ENCODE measurements at regions not wholly inside any gene's neighbourhood (a gene's known extent, or its start where the extent isn't known, plus 50 kb on each side); places are given as distances from the start of the nearest gene placed in this dataset.

DNA sequence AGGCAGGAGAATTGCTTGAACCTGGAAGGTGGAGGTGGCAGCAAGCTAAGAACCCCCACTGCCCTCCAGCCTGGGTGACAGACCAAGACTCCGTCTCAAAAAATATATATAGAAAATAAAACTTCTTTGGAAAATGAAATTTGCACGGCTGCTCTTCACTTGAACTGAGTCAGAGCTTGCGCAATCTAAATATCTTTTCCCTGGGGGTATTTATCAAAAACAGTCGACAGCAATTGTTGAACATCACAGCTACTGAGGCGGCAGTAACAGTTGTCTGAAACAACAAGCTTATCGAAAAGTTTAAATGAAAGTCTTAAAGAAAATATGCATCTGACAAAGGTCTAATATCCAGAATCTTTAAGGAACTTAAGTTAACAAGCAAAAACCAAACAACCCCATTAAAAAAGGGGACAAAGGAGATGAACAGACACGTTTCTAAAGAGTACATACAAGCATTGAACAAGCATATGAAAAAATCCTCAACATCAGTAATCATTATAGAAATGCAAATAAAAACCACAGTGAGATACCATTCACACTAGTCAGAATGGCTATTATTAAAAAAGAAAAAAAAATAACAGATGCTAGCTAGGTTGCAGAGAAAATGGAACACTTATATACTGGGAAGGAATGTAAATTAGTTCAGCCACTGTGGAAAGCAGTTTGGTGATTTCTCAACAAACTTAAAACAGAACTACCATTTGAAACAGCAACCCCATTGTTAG is 153.6 kb upstream of the CDH9 start:
- Histone ChIP-seq H3K36me3 (replicated peaks; ENCODE audit: low read depth, low read length) (no peaks in the 10 kb centered on the region), H3K79me2 (ENCODE audit: low read length) (no peaks in the 10 kb centered on the region), H3K4me1 (ENCODE audit: low read length) (no peaks in the 10 kb centered on the region), H3K9me3 (ENCODE audit: insufficient read depth, low read length) (no peaks in the 10 kb centered on the region), H3K27ac (ENCODE audit: low read length) (no peak overlapping the region), H3K27me3 (ENCODE audit: low read depth, low read length) (no peaks in the 10 kb centered on the region), H3K4me2 (ENCODE audit: low read length) (no peak overlapping the region), H3K4me3 (ENCODE audit: low read length) (no peak overlapping the region), H4K20me1 (ENCODE audit: insufficient read depth, low read length) (no peaks in the 10 kb centered on the region), H3K9ac (ENCODE audit: low read length) (no peak overlapping the region), H2AFZ (ENCODE audit: low read depth, low read length) (no peak overlapping the region)
- no peak for TF ChIP-seq EZH2phosphoT487 (IDR thresholded peaks at IDR 0.05; ENCODE audit: low read depth)
- TF ChIP-seq, protein P1, sequence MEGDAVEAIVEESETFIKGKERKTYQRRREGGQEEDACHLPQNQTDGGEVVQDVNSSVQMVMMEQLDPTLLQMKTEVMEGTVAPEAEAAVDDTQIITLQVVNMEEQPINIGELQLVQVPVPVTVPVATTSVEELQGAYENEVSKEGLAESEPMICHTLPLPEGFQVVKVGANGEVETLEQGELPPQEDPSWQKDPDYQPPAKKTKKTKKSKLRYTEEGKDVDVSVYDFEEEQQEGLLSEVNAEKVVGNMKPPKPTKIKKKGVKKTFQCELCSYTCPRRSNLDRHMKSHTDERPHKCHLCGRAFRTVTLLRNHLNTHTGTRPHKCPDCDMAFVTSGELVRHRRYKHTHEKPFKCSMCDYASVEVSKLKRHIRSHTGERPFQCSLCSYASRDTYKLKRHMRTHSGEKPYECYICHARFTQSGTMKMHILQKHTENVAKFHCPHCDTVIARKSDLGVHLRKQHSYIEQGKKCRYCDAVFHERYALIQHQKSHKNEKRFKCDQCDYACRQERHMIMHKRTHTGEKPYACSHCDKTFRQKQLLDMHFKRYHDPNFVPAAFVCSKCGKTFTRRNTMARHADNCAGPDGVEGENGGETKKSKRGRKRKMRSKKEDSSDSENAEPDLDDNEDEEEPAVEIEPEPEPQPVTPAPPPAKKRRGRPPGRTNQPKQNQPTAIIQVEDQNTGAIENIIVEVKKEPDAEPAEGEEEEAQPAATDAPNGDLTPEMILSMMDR (IDR thresholded peaks at IDR 0.05; ENCODE audit: low read depth, low read length), result no peak

DNA sequence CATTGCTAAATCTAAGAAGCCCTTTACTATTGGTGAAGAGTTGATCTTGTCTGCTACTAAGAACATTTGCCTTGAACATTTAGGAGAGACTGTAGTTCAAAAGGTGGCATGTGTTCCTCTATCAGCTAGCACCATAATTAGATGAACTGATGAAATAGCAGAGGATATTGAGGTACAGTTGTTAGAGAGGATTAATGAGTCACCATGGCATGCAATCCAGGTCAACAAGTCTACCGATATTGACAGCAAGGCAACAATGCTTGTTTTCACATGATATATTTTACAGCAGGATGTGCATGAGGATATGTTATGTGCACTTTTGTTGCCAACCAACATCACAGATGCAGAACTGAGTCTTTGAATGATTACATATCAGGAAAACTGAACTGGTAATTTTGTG is 134.3 kb upstream of the CDH9 start:
- no peaks in the 10 kb centered on the region for H3K9me3 ChIP-seq (ENCODE audit: insufficient read depth, low read length)
- no peak overlapping the region for H3K27ac ChIP-seq (ENCODE audit: low read length)
- H3K36me3 ChIP-seq (replicated peaks; ENCODE audit: low read depth, low read length), result no peaks in the 10 kb centered on the region
- no peaks in the 10 kb centered on the region for H3K4me1 ChIP-seq (ENCODE audit: low read length)
- H3K27me3 ChIP-seq (ENCODE audit: low read depth, low read length), result no peaks in the 10 kb centered on the region
- H4K20me1 ChIP-seq (ENCODE audit: insufficient read depth, low read length), result no peaks in the 10 kb centered on the region
- H2AFZ ChIP-seq (ENCODE audit: low read depth, low read length), result no peak overlapping the region
- H3K9ac ChIP-seq (ENCODE audit: low read length), result no peak overlapping the region
- no peaks in the 10 kb centered on the region for H3K79me2 ChIP-seq (ENCODE audit: low read length)
- H3K4me3 ChIP-seq (ENCODE audit: low read length), result no peak overlapping the region
- H3K4me2 ChIP-seq (ENCODE audit: low read length), result no peak overlapping the region
- TF ChIP-seq, protein P1 (IDR thresholded peaks at IDR 0.05; ENCODE audit: low read depth, low read length), result no peak
- TF ChIP-seq EZH2phosphoT487 (IDR thresholded peaks at IDR 0.05; ENCODE audit: low read depth), result no peak

DNA sequence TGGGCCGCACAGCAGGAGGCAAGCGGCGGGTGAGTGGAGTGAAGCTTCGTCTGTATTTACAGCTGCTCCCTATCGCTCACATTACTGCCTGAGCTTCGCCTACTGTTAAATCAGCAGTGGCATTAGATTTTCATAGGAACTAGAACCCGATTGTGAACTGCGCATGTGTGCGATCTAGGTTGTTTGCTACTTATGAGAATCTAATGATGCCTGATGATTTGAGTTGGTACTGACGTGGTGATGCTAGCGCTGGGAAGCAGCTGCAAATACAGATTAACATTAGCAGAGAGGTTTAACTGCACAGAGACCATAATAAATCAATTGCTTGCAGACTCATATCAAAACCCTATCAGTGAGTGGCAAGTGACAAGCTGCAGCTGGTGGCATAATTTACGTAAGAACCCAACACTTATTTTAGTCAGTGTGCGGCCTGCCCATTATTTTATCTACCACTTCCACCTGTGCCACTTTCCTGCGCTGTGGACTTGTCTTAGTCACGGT is 133.4 kb upstream of the CDH9 start:
- H3K36me3 ChIP-seq (replicated peaks; ENCODE audit: low read depth, low read length), result no peaks in the 10 kb centered on the region
- no peak overlapping the region for H3K4me3 ChIP-seq (ENCODE audit: low read length)
- no peak overlapping the region for H3K4me2 ChIP-seq (ENCODE audit: low read length)
- H3K9me3 ChIP-seq (ENCODE audit: insufficient read depth, low read length), result no peaks in the 10 kb centered on the region
- H4K20me1 ChIP-seq (ENCODE audit: insufficient read depth, low read length), result no peaks in the 10 kb centered on the region
- H3K27ac ChIP-seq (ENCODE audit: low read length), result no peak overlapping the region
- H2AFZ ChIP-seq (ENCODE audit: low read depth, low read length), result no peak overlapping the region
- TF ChIP-seq, protein P1 (IDR thresholded peaks at IDR 0.05; ENCODE audit: low read depth, low read length), result no peak
- TF ChIP-seq EZH2phosphoT487 (IDR thresholded peaks at IDR 0.05; ENCODE audit: low read depth), result no peak
- H3K4me1 ChIP-seq (ENCODE audit: low read length), result no peaks in the 10 kb centered on the region
- H3K27me3 ChIP-seq (ENCODE audit: low read depth, low read length), result no peaks in the 10 kb centered on the region
- H3K9ac ChIP-seq (ENCODE audit: low read length), result no peak overlapping the region
- no peaks in the 10 kb centered on the region for H3K79me2 ChIP-seq (ENCODE audit: low read length)

DNA sequence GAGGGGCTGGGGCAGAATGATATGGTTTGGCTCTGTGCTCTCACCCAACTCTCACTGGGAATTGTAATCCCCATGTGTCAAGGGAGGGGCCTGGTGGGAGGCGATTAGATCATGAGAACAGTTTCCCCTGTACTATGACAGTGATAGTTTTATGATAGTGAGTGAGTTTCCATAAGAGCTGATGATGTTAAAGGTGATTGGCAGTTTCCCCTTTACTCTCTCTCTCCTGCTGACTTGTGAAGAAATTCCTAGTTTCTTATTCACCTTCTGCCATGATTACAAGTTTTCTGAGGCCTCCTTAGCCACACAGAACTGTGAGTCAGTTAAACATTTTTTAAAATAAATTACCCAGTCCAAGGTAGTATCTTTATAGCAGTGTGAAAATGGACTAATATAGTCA is 120.4 kb upstream of the CDH9 start:
- Histone ChIP-seq H3K9me3 (ENCODE audit: insufficient read depth, low read length) (no peaks in the 10 kb centered on the region), H3K27me3 (ENCODE audit: low read depth, low read length) (no peaks in the 10 kb centered on the region), H3K27ac (ENCODE audit: low read length) (no peak overlapping the region), H2AFZ (ENCODE audit: low read depth, low read length) (no peak overlapping the region), H3K36me3 (replicated peaks; ENCODE audit: low read depth, low read length) (no peaks in the 10 kb centered on the region), H3K4me2 (ENCODE audit: low read length) (no peak overlapping the region), H3K9ac (ENCODE audit: low read length) (no peak overlapping the region), H3K79me2 (ENCODE audit: low read length) (no peaks in the 10 kb centered on the region), H4K20me1 (ENCODE audit: insufficient read depth, low read length) (no peaks in the 10 kb centered on the region), H3K4me1 (ENCODE audit: low read length) (no peaks in the 10 kb centered on the region), H3K4me3 (ENCODE audit: low read length) (no peak overlapping the region)
- TF ChIP-seq EZH2phosphoT487 (IDR thresholded peaks at IDR 0.05; ENCODE audit: low read depth), result no peak
- TF ChIP-seq, protein P1 (IDR thresholded peaks at IDR 0.05; ENCODE audit: low read depth, low read length), result no peak

All from OCI-LY3 (cell line).